ENCODE measurements at regions not wholly inside any gene's neighbourhood (a gene's known extent, or its start where the extent isn't known, plus 50 kb on each side); places are given as distances from the start of the nearest gene placed in this dataset.

DNA sequence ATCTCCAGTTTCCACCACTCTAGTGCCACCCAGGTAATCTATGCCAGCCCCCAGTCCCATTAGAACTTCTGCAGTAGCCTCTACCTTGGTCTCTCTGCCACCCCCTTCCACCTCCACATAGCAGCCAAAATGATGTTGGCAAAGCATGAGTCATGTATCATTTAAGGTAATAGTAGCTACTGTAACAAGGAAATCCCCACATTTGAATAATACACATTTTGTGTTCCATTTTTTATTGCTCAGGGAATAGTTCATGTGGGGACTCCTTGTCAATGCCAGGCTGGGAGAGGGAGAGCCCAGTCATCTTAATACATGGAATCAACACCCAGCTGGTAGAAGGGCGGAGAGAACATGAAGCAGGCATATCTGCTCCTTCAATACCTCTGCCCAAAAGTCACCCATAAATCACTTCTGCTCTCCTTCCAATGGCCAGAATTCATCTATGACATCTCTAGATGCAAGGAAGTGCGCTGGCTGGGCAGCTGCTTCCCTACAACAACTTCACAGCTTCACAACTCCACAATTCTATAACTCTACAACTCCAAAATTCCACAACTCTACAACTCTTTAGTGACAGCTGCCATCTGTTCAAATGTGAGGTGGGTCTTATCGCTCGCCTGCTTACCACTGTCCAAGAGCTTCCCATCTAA is 70.6 kb upstream of the GLS start:
- no peak for DNase-seq (ENCODE audit: low read depth)

DNA sequence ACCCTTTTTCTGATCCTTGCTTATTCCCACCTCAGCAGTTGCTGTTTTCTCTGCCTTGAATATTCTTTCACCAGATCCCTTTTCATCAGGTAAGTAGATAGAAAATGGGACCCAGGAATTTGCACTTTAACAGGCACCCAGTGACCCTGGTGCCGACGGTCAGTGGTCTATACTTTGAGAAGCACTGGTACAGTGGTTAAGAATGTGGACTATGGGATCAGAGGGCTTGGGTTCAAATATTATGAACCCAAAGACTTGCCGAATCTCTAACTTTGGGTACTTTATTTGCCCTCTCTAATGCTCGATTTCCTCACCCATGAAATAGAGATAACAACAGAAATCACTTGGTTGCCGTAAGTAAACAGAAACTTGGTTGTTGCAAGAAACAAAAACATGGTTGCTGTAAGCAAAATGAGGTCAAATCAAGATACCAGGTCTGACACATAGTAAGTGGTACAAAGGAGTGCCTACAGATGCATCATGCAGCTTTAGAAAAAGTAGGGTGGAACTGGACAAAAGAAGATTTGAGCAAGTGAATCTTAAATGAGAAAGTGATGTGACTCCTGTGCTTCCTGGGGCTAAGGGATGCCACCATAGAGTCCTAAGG is 69.5 kb upstream of the GLS start:
- no peak for DNase-seq (ENCODE audit: low read depth)

- DNase-seq (ENCODE audit: low read depth) = no peak
Measured at GRCh38 chr2:190811811-190812210, 68.8 kb upstream of the GLS start.

DNA sequence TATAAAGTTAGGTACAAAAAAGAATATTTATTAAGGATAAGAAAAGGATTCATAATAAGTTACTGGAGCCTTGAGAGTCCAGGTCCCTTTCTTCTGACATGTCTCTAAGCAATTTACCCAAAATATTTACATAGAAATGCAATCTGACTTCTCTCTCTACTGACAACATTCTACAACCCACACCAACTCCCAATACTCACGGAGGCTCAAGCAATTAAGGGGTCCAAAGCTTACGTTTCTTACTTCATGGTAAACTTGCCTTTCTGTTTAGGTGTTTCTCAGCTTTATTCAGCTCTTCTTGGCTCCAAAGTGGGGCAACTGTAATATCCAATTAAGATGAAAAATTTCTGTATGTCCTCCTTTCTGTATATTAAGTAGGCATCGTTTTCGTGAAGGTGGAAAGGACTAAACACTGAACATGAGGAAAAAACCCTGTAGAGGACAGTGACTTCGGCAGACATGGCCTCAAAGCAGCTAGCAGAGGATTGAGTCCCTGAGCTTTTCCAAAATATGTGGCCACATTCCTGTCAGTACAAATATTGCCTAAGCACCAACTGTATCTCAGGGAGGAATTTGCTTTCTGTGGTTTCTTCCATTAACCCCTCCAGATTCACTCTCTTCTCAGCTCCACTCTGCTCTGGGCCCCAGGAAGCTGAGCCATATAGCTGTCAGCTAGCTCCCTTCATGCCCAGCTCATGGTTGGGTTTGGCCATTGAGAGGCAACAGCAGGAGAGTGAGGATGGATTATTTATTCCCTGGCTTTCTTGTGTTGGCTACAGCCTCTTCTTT is 67.9 kb upstream of the GLS start:
- no peak for DNase-seq (ENCODE audit: low read depth)

DNA sequence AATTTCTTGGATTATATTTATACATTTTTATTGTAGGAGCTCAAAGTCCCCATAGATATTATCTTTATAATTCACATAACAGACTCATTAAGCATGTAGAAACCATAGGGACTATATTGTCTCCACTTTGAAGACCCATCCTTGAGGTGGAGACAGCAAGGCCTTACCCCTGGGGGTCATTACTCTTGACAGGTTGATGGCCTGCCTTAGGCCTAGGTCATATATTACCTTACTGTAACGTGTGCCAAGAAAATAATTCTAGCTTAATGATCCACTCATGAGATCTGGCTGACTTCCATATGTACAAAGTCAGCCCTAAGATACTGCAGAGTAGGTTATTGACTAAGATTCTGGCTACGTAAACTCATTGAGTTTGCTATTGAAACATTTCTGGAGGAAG is 65.4 kb upstream of the GLS start:
- no peak for DNase-seq (ENCODE audit: low read depth)

- no peak for DNase-seq (ENCODE audit: low read depth)
Measured at GRCh38 chr2:190817082-190817481, 63.5 kb upstream of the GLS start.

DNA sequence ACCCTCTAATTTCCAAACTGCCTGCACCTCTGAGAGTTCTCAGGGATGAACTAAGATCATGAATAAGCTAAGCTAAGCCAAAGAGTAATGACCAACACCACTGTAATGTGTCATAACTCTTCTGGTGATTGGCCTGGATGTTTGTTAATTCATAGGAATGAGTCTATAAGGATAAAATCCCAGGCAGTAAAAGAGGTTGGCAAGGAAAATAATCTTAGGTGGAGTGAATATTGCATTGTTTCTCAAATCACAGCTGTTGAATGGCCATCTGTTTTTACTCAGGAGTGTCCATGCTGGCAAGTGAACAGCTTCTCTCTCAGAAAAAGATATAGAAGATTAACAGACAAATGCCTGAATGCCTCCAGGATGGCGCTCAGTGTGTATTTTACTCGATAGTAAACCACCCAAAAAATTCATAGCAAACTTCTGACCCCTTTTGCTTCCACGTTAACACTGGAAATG is 60.8 kb upstream of the GLS start:
- DNase-seq (ENCODE audit: low read depth) = no peak

GRCh38 chr2:190820416-190820815 is 60.2 kb upstream of the GLS start:
- DNase-seq (ENCODE audit: low read depth) = no peak

- DNase-seq (ENCODE audit: low read depth) = no peak
Measured at GRCh38 chr2:190822043-190822442, 58.6 kb upstream of the GLS start.

- no peak for DNase-seq (ENCODE audit: low read depth)
Measured at GRCh38 chr2:190827720-190828119, 52.9 kb upstream of the GLS start.

GRCh38 chr2:190829642-190830041 is 51.0 kb upstream of the GLS start:
- DNase-seq (ENCODE audit: low read depth) = no peak

Measured in activated T-helper 9 cell treated with anti-CD3 and anti-CD28 coated beads, Interleukin-2, amount 50 U/mL, for 16 hours (primary cell).